HepG2 (cell line): ENCODE measurements at regions not wholly inside any gene's neighbourhood (a gene's known extent, or its start where the extent isn't known, plus 50 kb on each side); places are given as distances from the start of the nearest gene placed in this dataset.

Experiments used
- ATAC-seq: fragments of 200-7000 bp; cut with Tn5 transposase; 3 replicates; pipeline ENCODE4 v1.9.1; 2020; ENCODE audit warnings: mild to moderate bottlenecking, moderate library complexity
- BruUV-seq: library from RNA; stranded (reverse); fragments of 400-500 nt; replicated peaks from 2 replicates; lab custom pipeline; 2021; lab: Mats Ljungman, UMichigan
- CTCF ChIA-PET: fragments of 300-600 bp; formaldehyde crosslinking; extraction: SDS; loops from one replicate; lab custom pipeline; 2021; ENCODE audit warnings: low total read pairs, inconsistent platforms, low intra/inter-chr PET ratio; lab: Yijun Ruan, JAX
- POLR2A ChIA-PET: fragments of 350-600 bp; sonication (Branson Sonifier 250); formaldehyde crosslinking; loops from one replicate; lab custom pipeline; 2020; ENCODE audit warnings: antibody characterized with exemption, inconsistent platforms; lab: Yijun Ruan, JAX
- DNase-seq: peaks from one replicate; pipeline ENCODE4 v3.0.0-alpha.2; 2015; ENCODE audit warnings: low spot score
- FAIRE-seq: peaks from 3 replicates; lab custom pipeline; 2011; peaks lifted over from hg19 to GRCh38; lab: Jason Lieb, UNC
- H2AFZ ChIP-seq: one replicate; pipeline ENCODE4 v1.6.1; 2011; ENCODE audit warnings: low read length, inconsistent platforms
- H3K27ac ChIP-seq: fragments of 300-600 bp; 3 replicates; pipeline ENCODE4 v1.8.0; 2011; ENCODE audit warnings: mixed run types, mild to moderate bottlenecking, mixed read lengths, low read length, inconsistent platforms; ENCODE audit not compliant: insufficient read depth; ENCODE audit errors: extremely low read length
- H3K27me3 ChIP-seq, 2 experiments: fragments of 200-600 bp in 1 of 2; 2 replicates in 1 of 2; 3 replicates in 1 of 2; pipeline versions ENCODE4 v1.6.0 to v1.8.0; 2011; ENCODE audit warnings: low read length in 2 of 2, mild to moderate bottlenecking in 2 of 2, moderate library complexity in 2 of 2, inconsistent platforms in 1 of 2; ENCODE audit not compliant: insufficient read depth in 2 of 2, control insufficient read depth in 1 of 2
- H3K36me3 ChIP-seq, 2 experiments: fragments of 200-600 bp in 1 of 2; replicated peaks in 1 of 2; 2 replicates in 1 of 2; 3 replicates in 1 of 2; pipeline versions ENCODE4 v1.5.1 to v1.8.0; 2011; ENCODE audit warnings: low read length in 2 of 2, inconsistent platforms in 1 of 2; ENCODE audit not compliant: insufficient read depth in 2 of 2, control insufficient read depth in 1 of 2
- H3K4me1 ChIP-seq: 2 replicates; pipeline ENCODE4 v1.5.1; 2012; ENCODE audit warnings: low read length, inconsistent platforms; ENCODE audit not compliant: insufficient read depth
- H3K4me2 ChIP-seq: 2 replicates; pipeline ENCODE4 v1.6.0; 2011; ENCODE audit warnings: low read depth, low read length, inconsistent platforms
- H3K4me3 ChIP-seq, 3 experiments: fragments of 200-600 bp in 1 of 3; sonication (generic), shearing (Covaris generic) in 1 of 3; replicated peaks in 1 of 3; 2 replicates each; pipeline ENCODE4 v1.5.1; 2011 to 2016; ENCODE audit warnings: low read length in 3 of 3, inconsistent platforms in 2 of 3, low read depth in 2 of 3, mild to moderate bottlenecking in 2 of 3, control low read depth in 1 of 3, mixed read lengths in 1 of 3; ENCODE audit not compliant: insufficient read depth in 1 of 3
- H3K79me2 ChIP-seq: one replicate; pipeline ENCODE4 v1.6.1; 2011; ENCODE audit warnings: low read length, inconsistent platforms; ENCODE audit not compliant: insufficient read depth
- H3K9ac ChIP-seq: 2 replicates; pipeline ENCODE4 v1.6.0; 2011; ENCODE audit warnings: mild to moderate bottlenecking, low read depth, low read length, inconsistent platforms; ENCODE audit not compliant: insufficient read depth
- H3K9me3 ChIP-seq: 2 replicates; pipeline ENCODE4 v1.5.1; 2012; ENCODE audit warnings: mild to moderate bottlenecking, low read length
- H4K20me1 ChIP-seq: 2 replicates; pipeline ENCODE4 v1.6.0; 2011; ENCODE audit warnings: inconsistent platforms, mild to moderate bottlenecking, low read length, moderate library complexity; ENCODE audit not compliant: insufficient read depth
- CENPT ChIP-seq: sonication (generic); formaldehyde crosslinking; IDR thresholded peaks from 2 replicates; pipeline ENCODE4 v1.8.0; 2022; ENCODE audit warnings: low read depth, mild to moderate bottlenecking, moderate library complexity, missing genetic modification reagents
- FOXA1 ChIP-seq, 2 experiments: fragments of 450-650 bp in 1 of 2; sonication (generic) in 1 of 2; formaldehyde crosslinking in 1 of 2; IDR thresholded peaks; 2 replicates each; pipeline versions ENCODE4 v1.4.0 to v1.6.1; 2016 to 2020; ENCODE audit warnings: missing genetic modification reagents in 1 of 2
- HDAC2 ChIP-seq: sonication (generic); formaldehyde crosslinking; IDR thresholded peaks from 2 replicates; pipeline ENCODE4 v1.4.0; 2020; ENCODE audit warnings: missing genetic modification reagents
- MAFF ChIP-seq: IDR thresholded peaks from 2 replicates; pipeline ENCODE4 v1.6.1; 2011; ENCODE audit warnings: low read depth, low read length, improper control_type of control experiment
- MAFK ChIP-seq, 2 experiments: IDR thresholded peaks in 1 of 2; conservative IDR thresholded peaks in 1 of 2; 2 replicates each; pipeline ENCODE4 v1.6.1; 2011; ENCODE audit warnings: improper control_type of control experiment in 2 of 2, low read length in 2 of 2
- SMYD3 ChIP-seq: sonication (generic); formaldehyde crosslinking; IDR thresholded peaks from 2 replicates; pipeline ENCODE4 v1.8.1; 2023; ENCODE audit warnings: mild to moderate bottlenecking, missing genetic modification reagents
- U2AF2 ChIP-seq: fragments of 200-400 bp; formaldehyde crosslinking; IDR thresholded peaks from 2 replicates; pipeline ENCODE4 v1.6.1; 2017; ENCODE audit warnings: low read depth, mild to moderate bottlenecking, low read length
- WGBS: methylation state at CpG from one replicate; pipeline ENCODE4 v1.1.6; 2017; ENCODE audit warnings: low lambda C conversion rate; 5-methylcytosine and 5-hydroxymethylcytosine counted together
- in situ Hi-C: cut with HindIII; loops from 2 replicates; pipeline ENCODE4 v1.10.0; 2017; ENCODE audit warnings: low pct_unique_long_range_greater_than_20kb; ENCODE audit not compliant: extremely low pct_ligation_motif_present
- intact Hi-C: fragments of 100-400 bp; cut with micrococcal nuclease; formaldehyde crosslinking; loops from one replicate; pipeline ENCODE4 v1.10.0; 2022; ENCODE audit not compliant: unreplicated experiment

DNA sequence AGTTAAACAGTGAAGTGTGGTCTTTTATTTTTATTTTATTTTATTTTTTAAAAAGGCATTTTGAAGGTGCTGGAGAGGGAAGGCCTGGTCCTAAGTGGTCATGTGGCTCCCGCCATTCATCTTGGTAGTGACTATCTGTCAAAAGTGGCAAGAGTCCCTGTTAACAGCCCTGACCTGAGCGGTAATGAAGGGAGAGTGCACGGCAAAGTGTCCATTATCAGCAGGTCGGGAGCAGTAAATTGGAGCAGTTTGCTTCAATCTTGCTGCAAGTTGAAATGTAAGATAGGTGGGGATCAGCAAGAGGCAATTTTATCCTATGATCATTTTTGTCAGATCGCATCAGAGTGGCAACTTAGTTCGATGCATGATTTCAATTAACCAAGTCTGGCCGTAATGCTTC, 227.4 kb upstream of the SP4 start:
- ATAC-seq: no peak
- FAIRE-seq: no peak
- H3K4me2 ChIP-seq: no peak overlapping the region
- no peaks in the 10 kb centered on the region for H3K9me3 ChIP-seq
- no peak for TF ChIP-seq SMYD3 (CRISPR knock-in tag)
- no peak for TF ChIP-seq U2AF2
- TF ChIP-seq HDAC2 (CRISPR knock-in tag): no peak
- in situ Hi-C loops (no loop called here), intact Hi-C loops (no loop called here)
- H3K4me1 ChIP-seq: no peaks in the 10 kb centered on the region
- H3K36me3 ChIP-seq: no peaks in the 10 kb centered on the region
- H3K9ac ChIP-seq: no peak overlapping the region
- ChIA-PET CTCF (no interaction called here), POLR2A (no interaction called here)
- no peak for DNase-seq
- no peaks in the 10 kb centered on the region for H3K79me2 ChIP-seq
- H3K27me3 ChIP-seq: no peaks in the 10 kb centered on the region
- H3K4me3 ChIP-seq: no peak overlapping the region
- no peak overlapping the region for H2AFZ ChIP-seq
- 69% methylated on average over 7 of the region's 7 CpGs for WGBS
- no peak overlapping the region for H3K27ac ChIP-seq
- H4K20me1 ChIP-seq: no peaks in the 10 kb centered on the region
- BruUV-seq: no TSS peak

DNA sequence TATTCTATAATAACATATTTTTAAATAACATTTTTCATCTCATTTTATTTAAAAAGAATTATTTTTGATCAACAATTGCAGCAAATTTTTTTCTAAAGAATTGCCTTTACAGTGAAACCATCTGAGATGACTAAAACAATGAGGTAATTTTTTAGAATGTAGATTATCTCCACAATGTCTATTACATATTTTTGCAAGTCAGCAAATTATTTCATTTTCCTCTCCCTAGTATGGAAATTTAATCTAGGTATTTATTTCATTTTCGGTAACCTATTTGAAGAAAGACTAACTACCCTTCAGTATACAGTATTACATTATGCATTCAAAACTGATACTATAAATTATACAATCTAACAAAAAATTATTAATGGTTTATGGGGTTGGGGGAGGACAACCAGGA, 213.2 kb upstream of the SP4 start:
- WGBS: 0% methylated on average over 1 of the region's 1 CpG

More for the DNA sequence above, 213.2 kb upstream of the SP4 start:
- H3K36me3 ChIP-seq: no peaks in the 10 kb centered on the region
- no peak overlapping the region for H3K9ac ChIP-seq
- H2AFZ ChIP-seq: no peak overlapping the region
- H4K20me1 ChIP-seq: no peaks in the 10 kb centered on the region
- no peaks in the 10 kb centered on the region for H3K27me3 ChIP-seq
- in situ Hi-C loops: no loop called here
- H3K79me2 ChIP-seq: no peaks in the 10 kb centered on the region
- H3K4me2 ChIP-seq: no peak overlapping the region
- no peak for FAIRE-seq
- no TSS peak for BruUV-seq
- H3K27ac ChIP-seq: no peak overlapping the region
- POLR2A ChIA-PET: no interaction called here
- no peak for DNase-seq
- no peak for ATAC-seq
- H3K9me3 ChIP-seq: no peaks in the 10 kb centered on the region
- peak; percentile 77 to 92 for TF ChIP-seq MAFK (conservative IDR thresholded peaks at IDR 0.05 in 1 of 2, IDR thresholded peaks at IDR 0.05 in 1 of 2; ENCODE audit: low read length in 2 of 2)
- TF ChIP-seq CENPT (CRISPR knock-in tag): no peak
- no peak for TF ChIP-seq FOXA1 (IDR thresholded peaks at IDR 0.05)
- TF ChIP-seq FOXA1 (CRISPR knock-in tag; IDR thresholded peaks at IDR 0.05): no peak
- peak; percentile 86 for TF ChIP-seq MAFF
- TF ChIP-seq, all 625 proteins: peak for 2
- CTCF ChIA-PET: no interaction called here
- intact Hi-C loops: no loop called here
- Histone ChIP-seq H3K4me1 (no peaks in the 10 kb centered on the region), H3K4me3 (no peak overlapping the region)
